ENCODE measurements at regions not wholly inside any gene's neighbourhood (a gene's known extent, or its start where the extent isn't known, plus 50 kb on each side); places are given as distances from the start of the nearest gene placed in this dataset.

DNA sequence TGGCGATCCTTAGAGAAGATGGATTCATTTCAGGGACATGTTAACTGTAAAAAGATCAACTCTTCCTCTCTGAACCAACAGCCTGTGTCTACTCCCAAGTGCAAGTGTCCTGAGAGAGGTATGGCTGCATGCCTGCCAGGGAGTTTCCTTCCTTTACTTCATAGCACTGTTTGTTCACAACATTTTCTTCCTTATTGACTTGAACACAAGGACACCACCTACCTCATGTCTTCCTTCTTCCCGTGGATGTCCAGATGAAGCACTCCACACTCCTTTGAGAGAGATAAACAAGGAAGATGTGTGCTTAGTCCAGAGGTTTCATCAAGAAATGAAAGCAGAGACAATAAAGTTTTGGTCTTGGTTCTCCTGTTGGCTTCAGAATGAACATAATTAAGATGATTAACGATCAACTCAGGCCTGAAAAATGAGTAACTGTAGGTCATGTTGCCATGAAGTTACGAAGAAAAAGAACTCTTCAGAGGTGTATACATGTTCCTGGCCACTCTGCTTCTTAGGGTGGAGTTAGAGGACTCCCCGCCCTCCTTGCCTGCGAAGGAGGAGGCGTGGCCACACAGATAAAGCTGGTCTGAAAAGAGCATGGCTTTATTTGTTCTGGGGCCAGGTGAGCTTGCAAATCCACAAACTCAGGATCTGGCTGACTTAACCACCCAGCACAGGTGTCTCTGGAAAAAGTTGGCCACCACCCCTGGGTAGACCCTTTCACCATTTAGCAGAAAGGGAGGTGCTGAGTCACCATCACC is 155.0 kb upstream of the KCTD1 start:
- H3K36me3 ChIP-seq (replicated peaks in 1 of 2; ENCODE audit: control insufficient read depth in 1 of 2, insufficient read depth in 2 of 2, low read length in 2 of 2) = no peaks in the 10 kb centered on the region
- FAIRE-seq (no peak), ATAC-seq (no peak), DNase-seq (ENCODE audit: low spot score) (no peak)
- no peak overlapping the region for H2AFZ ChIP-seq (ENCODE audit: low read length)
- no peak overlapping the region for H3K4me3 ChIP-seq (replicated peaks in 1 of 3; ENCODE audit: insufficient read depth in 1 of 3, low read depth in 2 of 3, low read length in 3 of 3)
- no peak overlapping the region for H3K27ac ChIP-seq (ENCODE audit: extremely low read length, insufficient read depth, low read length)
- no peaks in the 10 kb centered on the region for H3K9me3 ChIP-seq (ENCODE audit: low read length)
- no peaks in the 10 kb centered on the region for H4K20me1 ChIP-seq (ENCODE audit: insufficient read depth, low read length)
- POLR2A ChIA-PET = no interaction called here
- CTCF ChIA-PET (ENCODE audit: low intra/inter-chr PET ratio, low total read pairs) = no interaction called here
- no peak overlapping the region for H3K9ac ChIP-seq (ENCODE audit: insufficient read depth, low read depth, low read length)
- no peaks in the 10 kb centered on the region; a peak in 2 of 5 replicates for H3K27me3 ChIP-seq (ENCODE audit: control insufficient read depth in 1 of 2, insufficient read depth in 2 of 2, low read length in 2 of 2)
- intact Hi-C loops (cut with micrococcal nuclease; ENCODE audit: unreplicated experiment) = no loop called here
- in situ Hi-C loops (cut with HindIII; ENCODE audit: extremely low pct_ligation_motif_present, low pct_unique_long_range_greater_than_20kb) = no loop called here
- no peaks in the 10 kb centered on the region for H3K4me1 ChIP-seq (ENCODE audit: insufficient read depth, low read length)
- no peaks in the 10 kb centered on the region for H3K79me2 ChIP-seq (ENCODE audit: insufficient read depth, low read length)
- BruUV-seq (replicated peaks) = no TSS peak
- no peak for TF ChIP-seq CEBPG (CRISPR knock-in tag; IDR thresholded peaks at IDR 0.05)
- TF ChIP-seq, protein P1, sequence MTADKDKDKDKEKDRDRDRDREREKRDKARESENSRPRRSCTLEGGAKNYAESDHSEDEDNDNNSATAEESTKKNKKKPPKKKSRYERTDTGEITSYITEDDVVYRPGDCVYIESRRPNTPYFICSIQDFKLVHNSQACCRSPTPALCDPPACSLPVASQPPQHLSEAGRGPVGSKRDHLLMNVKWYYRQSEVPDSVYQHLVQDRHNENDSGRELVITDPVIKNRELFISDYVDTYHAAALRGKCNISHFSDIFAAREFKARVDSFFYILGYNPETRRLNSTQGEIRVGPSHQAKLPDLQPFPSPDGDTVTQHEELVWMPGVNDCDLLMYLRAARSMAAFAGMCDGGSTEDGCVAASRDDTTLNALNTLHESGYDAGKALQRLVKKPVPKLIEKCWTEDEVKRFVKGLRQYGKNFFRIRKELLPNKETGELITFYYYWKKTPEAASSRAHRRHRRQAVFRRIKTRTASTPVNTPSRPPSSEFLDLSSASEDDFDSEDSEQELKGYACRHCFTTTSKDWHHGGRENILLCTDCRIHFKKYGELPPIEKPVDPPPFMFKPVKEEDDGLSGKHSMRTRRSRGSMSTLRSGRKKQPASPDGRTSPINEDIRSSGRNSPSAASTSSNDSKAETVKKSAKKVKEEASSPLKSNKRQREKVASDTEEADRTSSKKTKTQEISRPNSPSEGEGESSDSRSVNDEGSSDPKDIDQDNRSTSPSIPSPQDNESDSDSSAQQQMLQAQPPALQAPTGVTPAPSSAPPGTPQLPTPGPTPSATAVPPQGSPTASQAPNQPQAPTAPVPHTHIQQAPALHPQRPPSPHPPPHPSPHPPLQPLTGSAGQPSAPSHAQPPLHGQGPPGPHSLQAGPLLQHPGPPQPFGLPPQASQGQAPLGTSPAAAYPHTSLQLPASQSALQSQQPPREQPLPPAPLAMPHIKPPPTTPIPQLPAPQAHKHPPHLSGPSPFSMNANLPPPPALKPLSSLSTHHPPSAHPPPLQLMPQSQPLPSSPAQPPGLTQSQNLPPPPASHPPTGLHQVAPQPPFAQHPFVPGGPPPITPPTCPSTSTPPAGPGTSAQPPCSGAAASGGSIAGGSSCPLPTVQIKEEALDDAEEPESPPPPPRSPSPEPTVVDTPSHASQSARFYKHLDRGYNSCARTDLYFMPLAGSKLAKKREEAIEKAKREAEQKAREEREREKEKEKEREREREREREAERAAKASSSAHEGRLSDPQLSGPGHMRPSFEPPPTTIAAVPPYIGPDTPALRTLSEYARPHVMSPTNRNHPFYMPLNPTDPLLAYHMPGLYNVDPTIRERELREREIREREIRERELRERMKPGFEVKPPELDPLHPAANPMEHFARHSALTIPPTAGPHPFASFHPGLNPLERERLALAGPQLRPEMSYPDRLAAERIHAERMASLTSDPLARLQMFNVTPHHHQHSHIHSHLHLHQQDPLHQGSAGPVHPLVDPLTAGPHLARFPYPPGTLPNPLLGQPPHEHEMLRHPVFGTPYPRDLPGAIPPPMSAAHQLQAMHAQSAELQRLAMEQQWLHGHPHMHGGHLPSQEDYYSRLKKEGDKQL (CRISPR knock-in tag; IDR thresholded peaks at IDR 0.05; ENCODE audit: low read depth) = no peak
- TF ChIP-seq SMAD9 (CRISPR knock-in tag; IDR thresholded peaks at IDR 0.05) = no peak
- no peak for TF ChIP-seq JARID2 (CRISPR knock-in tag; IDR thresholded peaks at IDR 0.05; ENCODE audit: insufficient replicate concordance)
- TF ChIP-seq, protein P2, sequence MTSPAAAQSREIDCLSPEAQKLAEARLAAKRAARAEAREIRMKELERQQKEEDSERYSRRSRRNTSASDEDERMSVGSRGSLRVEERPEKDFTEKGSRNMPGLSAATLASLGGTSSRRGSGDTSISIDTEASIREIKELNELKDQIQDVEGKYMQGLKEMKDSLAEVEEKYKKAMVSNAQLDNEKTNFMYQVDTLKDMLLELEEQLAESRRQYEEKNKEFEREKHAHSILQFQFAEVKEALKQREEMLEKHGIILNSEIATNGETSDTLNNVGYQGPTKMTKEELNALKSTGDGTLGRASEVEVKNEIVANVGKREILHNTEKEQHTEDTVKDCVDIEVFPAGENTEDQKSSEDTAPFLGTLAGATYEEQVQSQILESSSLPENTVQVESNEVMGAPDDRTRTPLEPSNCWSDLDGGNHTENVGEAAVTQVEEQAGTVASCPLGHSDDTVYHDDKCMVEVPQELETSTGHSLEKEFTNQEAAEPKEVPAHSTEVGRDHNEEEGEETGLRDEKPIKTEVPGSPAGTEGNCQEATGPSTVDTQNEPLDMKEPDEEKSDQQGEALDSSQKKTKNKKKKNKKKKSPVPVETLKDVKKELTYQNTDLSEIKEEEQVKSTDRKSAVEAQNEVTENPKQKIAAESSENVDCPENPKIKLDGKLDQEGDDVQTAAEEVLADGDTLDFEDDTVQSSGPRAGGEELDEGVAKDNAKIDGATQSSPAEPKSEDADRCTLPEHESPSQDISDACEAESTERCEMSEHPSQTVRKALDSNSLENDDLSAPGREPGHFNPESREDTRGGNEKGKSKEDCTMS (CRISPR knock-in tag; conservative IDR thresholded peaks at IDR 0.05) = no peak
- no peak for TF ChIP-seq ZEB1 (IDR thresholded peaks at IDR 0.05; ENCODE audit: insufficient replicate concordance, low read depth)
- no peak for TF ChIP-seq SIN3B (IDR thresholded peaks at IDR 0.05; ENCODE audit: low read length)
- TF ChIP-seq, protein P3, sequence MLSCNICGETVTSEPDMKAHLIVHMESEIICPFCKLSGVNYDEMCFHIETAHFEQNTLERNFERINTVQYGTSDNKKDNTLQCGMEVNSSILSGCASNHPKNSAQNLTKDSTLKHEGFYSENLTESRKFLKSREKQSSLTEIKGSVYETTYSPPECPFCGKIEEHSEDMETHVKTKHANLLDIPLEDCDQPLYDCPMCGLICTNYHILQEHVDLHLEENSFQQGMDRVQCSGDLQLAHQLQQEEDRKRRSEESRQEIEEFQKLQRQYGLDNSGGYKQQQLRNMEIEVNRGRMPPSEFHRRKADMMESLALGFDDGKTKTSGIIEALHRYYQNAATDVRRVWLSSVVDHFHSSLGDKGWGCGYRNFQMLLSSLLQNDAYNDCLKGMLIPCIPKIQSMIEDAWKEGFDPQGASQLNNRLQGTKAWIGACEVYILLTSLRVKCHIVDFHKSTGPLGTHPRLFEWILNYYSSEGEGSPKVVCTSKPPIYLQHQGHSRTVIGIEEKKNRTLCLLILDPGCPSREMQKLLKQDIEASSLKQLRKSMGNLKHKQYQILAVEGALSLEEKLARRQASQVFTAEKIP (CRISPR knock-in tag; IDR thresholded peaks at IDR 0.05; ENCODE audit: borderline replicate concordance) = no peak
- no peak for TF ChIP-seq SMARCC2 (IDR thresholded peaks at IDR 0.05)
- TF ChIP-seq CBX1 (IDR thresholded peaks at IDR 0.05; ENCODE audit: low read depth) = no peak
- WGBS (ENCODE audit: low lambda C conversion rate) = 29% methylated on average over 7 of the region's 7 CpGs
- no peak overlapping the region for H3K4me2 ChIP-seq (ENCODE audit: low read depth, low read length)
